BE2C (cell line): ENCODE measurements at regions not wholly inside any gene's neighbourhood (a gene's known extent, or its start where the extent isn't known, plus 50 kb on each side); places are given as distances from the start of the nearest gene placed in this dataset.

Source experiments
- DNase-seq: peaks from one replicate; pipeline ENCODE4 v3.0.0-alpha.2; 2020
- H3K27me3 ChIP-seq: fragments of 250-450 bp; sonication (Bioruptor Pico); 2 replicates; pipeline ENCODE4 v1.5.1; 2020; ENCODE audit warnings: mild to moderate bottlenecking
- H3K36me3 ChIP-seq: fragments of 250-450 bp; sonication (Bioruptor Pico); 2 replicates; pipeline ENCODE4 v1.5.1; 2020; ENCODE audit warnings: mild to moderate bottlenecking
- H3K4me1 ChIP-seq: fragments of 250-450 bp; sonication (Bioruptor Pico); 2 replicates; pipeline ENCODE4 v1.5.1; 2020
- H3K4me3 ChIP-seq: 2 replicates; pipeline ENCODE4 v1.5.1; 2011; ENCODE audit warnings: low read depth, low read length
- H3K9me3 ChIP-seq: fragments of 250-450 bp; sonication (Bioruptor Pico); 2 replicates; pipeline ENCODE4 v1.5.1; 2020
- CTCF ChIP-seq: IDR thresholded peaks from 2 replicates; pipeline ENCODE4 v1.5.1; 2012; ENCODE audit warnings: mild to moderate bottlenecking, low read depth, low read length

GRCh38 chr18:27415495-27415894 lies 230.4 kb upstream of the CHST9 start:
- no peak for DNase-seq
- Histone ChIP-seq H3K9me3 (no peaks in the 10 kb centered on the region), H3K4me3 (no peak overlapping the region), H3K27me3 (no peaks in the 10 kb centered on the region), H3K36me3 (no peaks in the 10 kb centered on the region), H3K4me1 (no peaks in the 10 kb centered on the region)
- TF ChIP-seq CTCF = no peak

- no peaks in the 10 kb centered on the region for H3K27me3 ChIP-seq
- TF ChIP-seq CTCF = no peak
- H3K4me1 ChIP-seq = no peaks in the 10 kb centered on the region
- no peak for DNase-seq
- no peaks in the 10 kb centered on the region for H3K36me3 ChIP-seq
- H3K4me3 ChIP-seq = no peak overlapping the region
- no peaks in the 10 kb centered on the region for H3K9me3 ChIP-seq
Measured at GRCh38 chr18:27414682-27415081, 229.6 kb upstream of the CHST9 start.

- Histone ChIP-seq H3K4me3 (no peak overlapping the region), H3K27me3 (no peaks in the 10 kb centered on the region)
- TF ChIP-seq CTCF = no peak
Measured at GRCh38 chr18:27413495-27414401, 228.6 kb upstream of the CHST9 start.

GRCh38 chr18:27412556-27412955 lies 227.4 kb upstream of the CHST9 start:
- no peaks in the 10 kb centered on the region for H3K4me1 ChIP-seq
- no peak for TF ChIP-seq CTCF
- H3K9me3 ChIP-seq = no peaks in the 10 kb centered on the region
- H3K27me3 ChIP-seq = no peaks in the 10 kb centered on the region
- no peak overlapping the region for H3K4me3 ChIP-seq
- no peak for DNase-seq
- H3K36me3 ChIP-seq = no peaks in the 10 kb centered on the region

More at GRCh38 chr18:27413495-27414401, 228.6 kb upstream of the CHST9 start:
- Histone ChIP-seq H3K9me3 (no peaks in the 10 kb centered on the region), H3K36me3 (no peaks in the 10 kb centered on the region), H3K4me1 (no peaks in the 10 kb centered on the region)
- no peak for DNase-seq

GRCh38 chr18:27411911-27412310 lies 226.8 kb upstream of the CHST9 start:
- H3K9me3 ChIP-seq = no peaks in the 10 kb centered on the region
- DNase-seq = no peak
- H3K4me3 ChIP-seq = no peak overlapping the region
- no peaks in the 10 kb centered on the region for H3K36me3 ChIP-seq
- H3K27me3 ChIP-seq = no peaks in the 10 kb centered on the region
- no peaks in the 10 kb centered on the region for H3K4me1 ChIP-seq
- TF ChIP-seq CTCF = no peak

- no peak for DNase-seq
- Histone ChIP-seq H3K9me3 (no peaks in the 10 kb centered on the region), H3K4me1 (no peaks in the 10 kb centered on the region), H3K36me3 (no peaks in the 10 kb centered on the region), H3K27me3 (no peaks in the 10 kb centered on the region), H3K4me3 (no peak overlapping the region)
- TF ChIP-seq CTCF = no peak
Measured at GRCh38 chr18:27411013-27411412, 225.9 kb upstream of the CHST9 start.
